B cell (primary cell): ENCODE measurements at regions not wholly inside any gene's neighbourhood (a gene's known extent, or its start where the extent isn't known, plus 50 kb on each side); places are given as distances from the start of the nearest gene placed in this dataset.

Experiments used
- ATAC-seq: fragments of 200-7000 bp; cut with Tn5 transposase; one replicate; pipeline ENCODE4 v1.10.0; 2021; ENCODE audit warnings: low read depth, mild to moderate bottlenecking, moderate number of reproducible peaks, moderate library complexity
- CTCF ChIA-PET: fragments of 350-600 bp; sonication (Branson Sonifier 250); formaldehyde crosslinking; loops from one replicate; lab custom pipeline; 2021; ENCODE audit warnings: antibody characterized with exemption, inconsistent platforms; lab: Charles Lee
- POLR2A ChIA-PET: fragments of 350-600 bp; sonication (Branson Sonifier 250); formaldehyde crosslinking; loops from one replicate; lab custom pipeline; 2021; ENCODE audit warnings: antibody characterized with exemption; lab: Charles Lee
- DNase-seq: peaks from one replicate; pipeline ENCODE4 v3.0.0; 2013
- H2AFZ ChIP-seq: 2 replicates; pipeline ENCODE4 v1.6.1; 2012; ENCODE audit warnings: mild to moderate bottlenecking, low read depth, low read length; ENCODE audit not compliant: insufficient read depth, poor library complexity, severe bottlenecking
- H3K27ac ChIP-seq, 2 donors: 1 replicate in 1 of 2; 2 replicates in 1 of 2; pipeline ENCODE4 v1.5.1; 2012 to 2013; ENCODE audit warnings: low read length in 2 of 2, mild to moderate bottlenecking in 2 of 2, moderate library complexity in 1 of 2
- H3K27me3 ChIP-seq, 4 experiments: fragments of 200-600 bp in 1 of 4; sonication (generic) in 1 of 4; replicated peaks in 1 of 4; 1 replicate in 2 of 4; 2 replicates in 2 of 4; pipeline versions ENCODE4 v1.6.1 to v1.7.0; 2013 to 2016; ENCODE audit warnings: low read length in 3 of 4, mild to moderate bottlenecking in 2 of 4, mixed read lengths in 1 of 4, moderate library complexity in 1 of 4; ENCODE audit not compliant: insufficient read depth in 4 of 4, control insufficient read depth in 3 of 4; ENCODE audit errors: control extremely low read depth in 1 of 4
- H3K36me3 ChIP-seq, 2 experiments: replicated peaks in 1 of 2; 1 replicate in 1 of 2; 2 replicates in 1 of 2; pipeline versions ENCODE4 v1.6.1 to v1.7.1; 2013; ENCODE audit warnings: low read length in 1 of 2; ENCODE audit not compliant: insufficient read depth in 2 of 2, control insufficient read depth in 1 of 2; ENCODE audit errors: control extremely low read depth in 1 of 2, extremely low read depth in 1 of 2
- H3K4me1 ChIP-seq, 2 donors: fragments of 200-600 bp in 1 of 2; sonication (generic) in 1 of 2; 1 replicate in 1 of 2; 2 replicates in 1 of 2; pipeline versions ENCODE4 v1.5.1 to v1.6.1; 2013 to 2017; ENCODE audit warnings: low read length in 2 of 2; ENCODE audit not compliant: control insufficient read depth in 2 of 2, insufficient read depth in 2 of 2
- H3K4me2 ChIP-seq: replicated peaks from 2 replicates; pipeline ENCODE3; 2012; ENCODE audit warnings: mild to moderate bottlenecking, low read depth, low read length; ENCODE audit not compliant: poor library complexity, severe bottlenecking
- H3K4me3 ChIP-seq, 5 experiments: fragments of 200-600 bp in 1 of 5; sonication (generic) in 1 of 5; 1 replicate in 3 of 5; 2 replicates in 2 of 5; pipeline versions ENCODE4 v1.5.1 to v1.7.0; 2011 to 2016; ENCODE audit warnings: low read length in 4 of 5, mild to moderate bottlenecking in 4 of 5, low read depth in 2 of 5, control low read depth in 1 of 5, moderate library complexity in 1 of 5; ENCODE audit not compliant: insufficient read depth in 1 of 5; ENCODE audit errors: control extremely low read depth in 1 of 5, extremely low read depth in 1 of 5
- H3K79me2 ChIP-seq: fragments of 200-600 bp; sonication (generic); one replicate; pipeline ENCODE4 v1.6.0; 2016; ENCODE audit warnings: low read length; ENCODE audit not compliant: control insufficient read depth, insufficient read depth
- H3K9ac ChIP-seq: fragments of 200-600 bp; sonication (generic); 2 replicates; pipeline ENCODE4 v1.6.1; 2017; ENCODE audit warnings: mild to moderate bottlenecking, low read length, moderate library complexity
- H3K9me3 ChIP-seq, 3 donors: one replicate each; pipeline versions ENCODE4 v1.6.1 to v1.7.1; 2013; ENCODE audit warnings: low read length in 2 of 3; ENCODE audit not compliant: control insufficient read depth in 2 of 3, insufficient read depth in 1 of 3; ENCODE audit errors: control extremely low read depth in 1 of 3
- H4K20me1 ChIP-seq: 2 replicates; pipeline ENCODE4 v1.6.0; 2012; ENCODE audit warnings: mild to moderate bottlenecking, low read length; ENCODE audit not compliant: insufficient read depth, control insufficient read depth, poor library complexity, severe bottlenecking
- H3K27ac Mint-ChIP-seq: one replicate; pipeline ENCODE4 v1.8.0; 2021; ENCODE audit warnings: mixed read lengths
- H3K27me3 Mint-ChIP-seq: one replicate; pipeline ENCODE4 v1.8.0; 2021; ENCODE audit warnings: mixed read lengths
- H3K4me1 Mint-ChIP-seq: one replicate; pipeline ENCODE4 v1.8.0; 2021; ENCODE audit warnings: mixed read lengths
- H3K4me3 Mint-ChIP-seq: one replicate; pipeline ENCODE4 v1.8.0; 2021; ENCODE audit warnings: mixed read lengths
- H3K9me3 Mint-ChIP-seq: one replicate; pipeline ENCODE4 v1.8.0; 2022; ENCODE audit warnings: mixed read lengths; ENCODE audit not compliant: insufficient read depth
- CTCF ChIP-seq: fragments of 200-600 bp; IDR thresholded peaks from one replicate; pipeline ENCODE4 v1.8.0; 2022; ENCODE audit warnings: antibody characterized with exemption, mild to moderate bottlenecking
- EZH2 ChIP-seq: IDR thresholded peaks from 2 replicates; pipeline ENCODE4 v1.6.1; 2012; ENCODE audit warnings: borderline replicate concordance, low read depth, mild to moderate bottlenecking, moderate library complexity, low read length; ENCODE audit not compliant: insufficient read depth, poor library complexity, severe bottlenecking
- WGBS: methylation state at CpG from one replicate; pipeline ENCODE4 v1.1.5; 2013; ENCODE audit warnings: missing lambda C conversion rate; ENCODE audit not compliant: insufficient coverage; 5-methylcytosine and 5-hydroxymethylcytosine counted together
- intact Hi-C: fragments of 100-400 bp; cut with micrococcal nuclease; formaldehyde crosslinking; loops from one replicate; pipeline ENCODE4 v1.10.0; 2022

- H3K4me1 ChIP-seq, result no peaks in the 10 kb centered on the region
- no peak overlapping the region for H3K4me3 ChIP-seq
- intact Hi-C loops, result no loop called here
- peaks cover 0 to 23% (median 0%) of the 10 kb centered on the region in 3 donors for H3K9me3 ChIP-seq
- ATAC-seq (no peak), DNase-seq (no peak)
- no peak overlapping the region for H2AFZ ChIP-seq
- Mint-ChIP-seq H3K4me3 (no peak overlapping the region), H3K27me3 (no peaks in the 10 kb centered on the region), H3K9me3 (peaks cover 4% of the 10 kb centered on the region), H3K4me1 (no peaks in the 10 kb centered on the region), H3K27ac (no peak overlapping the region)
- no peak overlapping the region for H3K4me2 ChIP-seq
- no peaks in the 10 kb centered on the region for H3K36me3 ChIP-seq
- ChIA-PET POLR2A (no interaction called here), CTCF (no interaction called here)
- H4K20me1 ChIP-seq, result no peaks in the 10 kb centered on the region
- no peak overlapping the region for H3K27ac ChIP-seq
- no peaks in the 10 kb centered on the region for H3K79me2 ChIP-seq
- WGBS, result 96% methylated on average over 67 of the region's 67 CpGs
- no peaks in the 10 kb centered on the region for H3K27me3 ChIP-seq
- no peak overlapping the region for H3K9ac ChIP-seq
- TF ChIP-seq EZH2 (no peak), CTCF (no peak)
Measured at GRCh38 chr18:78796693-78797455, 182.7 kb upstream of the SALL3 start.

- ChIA-PET CTCF (no interaction called here), POLR2A (no interaction called here)
- Histone ChIP-seq H2AFZ (no peak overlapping the region), H3K4me1 (no peaks in the 10 kb centered on the region), H3K4me2 (no peak overlapping the region), H3K9ac (no peak overlapping the region), H3K79me2 (no peaks in the 10 kb centered on the region), H3K36me3 (no peaks in the 10 kb centered on the region), H4K20me1 (no peaks in the 10 kb centered on the region), H3K9me3 (peaks cover 0 to 23% (median 0%) of the 10 kb centered on the region in 3 donors), H3K27ac (no peak overlapping the region), H3K27me3 (no peaks in the 10 kb centered on the region), H3K4me3 (no peak overlapping the region)
- Mint-ChIP-seq H3K4me1 (no peaks in the 10 kb centered on the region), H3K27ac (no peak overlapping the region), H3K4me3 (no peak overlapping the region), H3K27me3 (no peaks in the 10 kb centered on the region), H3K9me3 (peaks cover 2% of the 10 kb centered on the region)
- TF ChIP-seq EZH2 (no peak), CTCF (no peak)
- intact Hi-C loops, result no loop called here
- 93% methylated on average over 7 of the region's 11 CpGs for WGBS
- no peak for DNase-seq
- ATAC-seq, result no peak
Measured at GRCh38 chr18:78797499-78797898, 182.1 kb upstream of the SALL3 start.
